Muscle of leg (tissue), 3 donors: ENCODE measurements at regions not wholly inside any gene's neighbourhood (a gene's known extent, or its start where the extent isn't known, plus 50 kb on each side); places are given as distances from the start of the nearest gene placed in this dataset.
"Not testable (repeated sequence)": the region's sequence is repeated elsewhere in the genome, so short reads cannot be mapped to it uniquely, and the experiment has no call there.

Experiments
- DNase-seq: peaks from one replicate; pipeline ENCODE4 v3.0.0; 2013
- H3K27ac ChIP-seq: one replicate; pipeline ENCODE4 v1.5.1; 2013; ENCODE audit warnings: mild to moderate bottlenecking, low read length, control low read depth
- H3K27me3 ChIP-seq: one replicate; pipeline ENCODE4 v1.6.1; 2013; ENCODE audit warnings: low read length; ENCODE audit not compliant: control insufficient read depth, insufficient read depth
- H3K36me3 ChIP-seq: one replicate; pipeline ENCODE4 v1.6.1; 2013; ENCODE audit warnings: low read length; ENCODE audit not compliant: control insufficient read depth, insufficient read depth
- H3K4me1 ChIP-seq: one replicate; pipeline ENCODE4 v1.6.1; 2013; ENCODE audit warnings: low read length; ENCODE audit not compliant: control insufficient read depth, insufficient read depth
- H3K4me3 ChIP-seq: one replicate; pipeline ENCODE4 v1.5.1; 2013; ENCODE audit warnings: low read length, control low read depth
- H3K9me3 ChIP-seq: replicated peaks from 2 replicates; pipeline ENCODE4 v1.6.1; 2013; ENCODE audit warnings: low read depth, low read length; ENCODE audit not compliant: control insufficient read depth
- WGBS: methylation state at CpG from one replicate; pipeline ENCODE4 v1.1.5; 2013; ENCODE audit warnings: missing lambda C conversion rate; ENCODE audit not compliant: insufficient coverage; 5-methylcytosine and 5-hydroxymethylcytosine counted together

- H3K4me3 ChIP-seq = no peak overlapping the region
- H3K27me3 ChIP-seq = no peaks in the 10 kb centered on the region
- WGBS = 82% methylated on average over 2 of the region's 2 CpGs
- H3K27ac ChIP-seq = no peak overlapping the region
- no peaks in the 10 kb centered on the region for H3K9me3 ChIP-seq
- H3K36me3 ChIP-seq = no peaks in the 10 kb centered on the region
- H3K4me1 ChIP-seq = no peaks in the 10 kb centered on the region
- no peak for DNase-seq
These were observed 249.1 kb upstream of the RBMS1 start for GRCh38 chr2:160742667-160743066.

- DNase-seq = no peak
- no peak overlapping the region for H3K27ac ChIP-seq
- H3K4me1 ChIP-seq = no peaks in the 10 kb centered on the region
- H3K27me3 ChIP-seq = no peaks in the 10 kb centered on the region
- H3K4me3 ChIP-seq = no peak overlapping the region
- no peaks in the 10 kb centered on the region for H3K9me3 ChIP-seq
- 40% methylated on average over 1 of the region's 4 CpGs for WGBS
- no peaks in the 10 kb centered on the region for H3K36me3 ChIP-seq
These were observed 254.0 kb upstream of the RBMS1 start for GRCh38 chr2:160747501-160748170.

GRCh38 chr2:160751021-160751420 is 257.4 kb upstream of the RBMS1 start:
- DNase-seq = no peak
- Histone ChIP-seq H3K27ac (no peak overlapping the region), H3K27me3 (no peaks in the 10 kb centered on the region), H3K4me1 (no peaks in the 10 kb centered on the region), H3K4me3 (no peak overlapping the region), H3K9me3 (peaks cover 2% of the 10 kb centered on the region), H3K36me3 (no peaks in the 10 kb centered on the region)
- no CpG with 5 or more reads among the region's 2 CpGs for WGBS

GRCh38 chr2:160752475-160753330 is 259.1 kb upstream of the RBMS1 start:
- no peak overlapping the region for H3K27ac ChIP-seq
- no CpG with 5 or more reads among the region's 3 CpGs for WGBS
- H3K9me3 ChIP-seq = peaks cover 2% of the 10 kb centered on the region
- H3K36me3 ChIP-seq = no peaks in the 10 kb centered on the region
- H3K4me1 ChIP-seq = no peaks in the 10 kb centered on the region
- H3K4me3 ChIP-seq = no peak overlapping the region
- DNase-seq = no peak
- no peaks in the 10 kb centered on the region for H3K27me3 ChIP-seq

GRCh38 chr2:160753331-160753654 is 259.7 kb upstream of the RBMS1 start:
- H3K4me3 ChIP-seq = no peak overlapping the region
- peaks cover 2% of the 10 kb centered on the region for H3K9me3 ChIP-seq
- no peak overlapping the region for H3K27ac ChIP-seq
- DNase-seq = no peak
- no peaks in the 10 kb centered on the region for H3K36me3 ChIP-seq
- H3K27me3 ChIP-seq = no peaks in the 10 kb centered on the region
- H3K4me1 ChIP-seq = no peaks in the 10 kb centered on the region

GRCh38 chr2:160753960-160754359 is 260.4 kb upstream of the RBMS1 start:
- H3K4me3 ChIP-seq = no peak overlapping the region
- peaks cover 2% of the 10 kb centered on the region for H3K9me3 ChIP-seq
- H3K27ac ChIP-seq = no peak overlapping the region
- DNase-seq = no peak
- no peaks in the 10 kb centered on the region for H3K4me1 ChIP-seq
- H3K36me3 ChIP-seq = no peaks in the 10 kb centered on the region
- no peaks in the 10 kb centered on the region for H3K27me3 ChIP-seq

- H3K9me3 ChIP-seq = peaks cover 2% of the 10 kb centered on the region
- H3K4me1 ChIP-seq = no peaks in the 10 kb centered on the region
- no peak overlapping the region for H3K4me3 ChIP-seq
- DNase-seq = no peak
- H3K36me3 ChIP-seq = no peaks in the 10 kb centered on the region
- no peak overlapping the region for H3K27ac ChIP-seq
- no peaks in the 10 kb centered on the region for H3K27me3 ChIP-seq
These were observed 262.9 kb upstream of the RBMS1 start for GRCh38 chr2:160756481-160756880.

- H3K27ac ChIP-seq, H3K4me3 ChIP-seq, DNase-seq, H3K27me3 ChIP-seq, H3K4me1 ChIP-seq, H3K9me3 ChIP-seq, H3K36me3 ChIP-seq: not testable (repeated sequence)
- 93% methylated on average over 21 of the region's 26 CpGs for WGBS
These were observed 269.0 kb upstream of the RBMS1 start for GRCh38 chr2:160762493-160763128.

GRCh38 chr2:160783474-160783873 is 289.9 kb upstream of the RBMS1 start:
- Histone ChIP-seq H3K36me3 (no peaks in the 10 kb centered on the region), H3K4me3 (no peak overlapping the region), H3K9me3 (peaks cover 4% of the 10 kb centered on the region), H3K27me3 (no peaks in the 10 kb centered on the region), H3K27ac (no peak overlapping the region), H3K4me1 (no peaks in the 10 kb centered on the region)
- DNase-seq = no peak

GRCh38 chr2:160784034-160784433 is 290.4 kb upstream of the RBMS1 start:
- Histone ChIP-seq H3K36me3 (no peaks in the 10 kb centered on the region), H3K4me1 (no peaks in the 10 kb centered on the region), H3K27ac (no peak overlapping the region), H3K4me3 (no peak overlapping the region), H3K27me3 (no peaks in the 10 kb centered on the region), H3K9me3 (peaks cover 4% of the 10 kb centered on the region)
- no CpG with 5 or more reads among the region's 3 CpGs for WGBS
- DNase-seq = no peak
